ENCODE measurements at regions not wholly inside any gene's neighbourhood (a gene's known extent, or its start where the extent isn't known, plus 50 kb on each side); places are given as distances from the start of the nearest gene placed in this dataset.

DNA sequence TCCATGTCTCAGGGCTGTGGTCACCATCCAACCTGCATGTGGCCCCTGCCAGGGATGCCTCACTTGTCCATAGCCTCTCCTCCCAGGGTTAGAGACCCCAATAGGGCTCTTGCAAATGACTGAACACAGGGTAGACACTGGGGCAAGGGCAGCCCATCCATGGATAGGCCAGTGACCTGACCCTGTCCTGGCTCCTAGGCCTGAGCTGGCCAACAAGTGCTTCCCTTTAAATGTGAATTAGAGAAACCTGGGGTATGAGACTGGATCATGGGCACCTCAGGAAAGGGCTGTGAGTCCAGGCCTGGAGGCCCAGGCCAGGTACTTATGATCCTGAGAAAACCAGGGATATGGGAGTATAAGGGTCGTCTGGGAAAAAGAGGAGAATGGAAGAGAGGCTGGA is 64.5 kb downstream of the COPS8 start:
- TF ChIP-seq, protein P1, sequence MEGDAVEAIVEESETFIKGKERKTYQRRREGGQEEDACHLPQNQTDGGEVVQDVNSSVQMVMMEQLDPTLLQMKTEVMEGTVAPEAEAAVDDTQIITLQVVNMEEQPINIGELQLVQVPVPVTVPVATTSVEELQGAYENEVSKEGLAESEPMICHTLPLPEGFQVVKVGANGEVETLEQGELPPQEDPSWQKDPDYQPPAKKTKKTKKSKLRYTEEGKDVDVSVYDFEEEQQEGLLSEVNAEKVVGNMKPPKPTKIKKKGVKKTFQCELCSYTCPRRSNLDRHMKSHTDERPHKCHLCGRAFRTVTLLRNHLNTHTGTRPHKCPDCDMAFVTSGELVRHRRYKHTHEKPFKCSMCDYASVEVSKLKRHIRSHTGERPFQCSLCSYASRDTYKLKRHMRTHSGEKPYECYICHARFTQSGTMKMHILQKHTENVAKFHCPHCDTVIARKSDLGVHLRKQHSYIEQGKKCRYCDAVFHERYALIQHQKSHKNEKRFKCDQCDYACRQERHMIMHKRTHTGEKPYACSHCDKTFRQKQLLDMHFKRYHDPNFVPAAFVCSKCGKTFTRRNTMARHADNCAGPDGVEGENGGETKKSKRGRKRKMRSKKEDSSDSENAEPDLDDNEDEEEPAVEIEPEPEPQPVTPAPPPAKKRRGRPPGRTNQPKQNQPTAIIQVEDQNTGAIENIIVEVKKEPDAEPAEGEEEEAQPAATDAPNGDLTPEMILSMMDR (IDR thresholded peaks at IDR 0.05), result no peak
- TF ChIP-seq EP300 (IDR thresholded peaks at IDR 0.05), result no peak
- TF ChIP-seq POLR2A (IDR thresholded peaks at IDR 0.05), result no peak

Measured in stomach (tissue), 4 donors.